Lower lobe of right lung (tissue), 2 donors: ENCODE measurements at regions not wholly inside any gene's neighbourhood (a gene's known extent, or its start where the extent isn't known, plus 50 kb on each side); places are given as distances from the start of the nearest gene placed in this dataset.

Experiments used
- ATAC-seq, 2 donors: fragments of 200-7000 bp; cut with Tn5 transposase; one replicate each; pipeline ENCODE4 v1.9.1; 2020 to 2022; ENCODE audit warnings: mild to moderate bottlenecking in 2 of 2, moderate library complexity in 2 of 2
- DNase-seq: peaks from one replicate; pipeline ENCODE4 v3.0.0-alpha.2; 2020
- H3K27ac ChIP-seq: fragments of 200-600 bp; one replicate; pipeline ENCODE4 v1.8.0; 2022
- H3K27me3 ChIP-seq: fragments of 200-600 bp; one replicate; pipeline ENCODE4 v1.8.0; 2022; ENCODE audit warnings: low read depth
- H3K36me3 ChIP-seq: fragments of 200-600 bp; one replicate; pipeline ENCODE4 v1.8.0; 2022; ENCODE audit warnings: mild to moderate bottlenecking
- H3K4me1 ChIP-seq: fragments of 200-600 bp; one replicate; pipeline ENCODE4 v1.8.0; 2022
- H3K4me3 ChIP-seq: fragments of 200-600 bp; one replicate; pipeline ENCODE4 v1.8.0; 2022; ENCODE audit warnings: mild to moderate bottlenecking
- H3K9me3 ChIP-seq: fragments of 200-600 bp; one replicate; pipeline ENCODE4 v1.8.0; 2022
- intact Hi-C: fragments of 100-400 bp; cut with DNase I; formaldehyde crosslinking; loops from one replicate; pipeline ENCODE4 v1.11.0; 2022
- TF ChIP-seq, protein P1 (sequence below): fragments of 200-600 bp; IDR thresholded peaks from one replicate; pipeline ENCODE4 v1.8.0; 2022; ENCODE audit warnings: antibody characterized with exemption, mild to moderate bottlenecking
- donor health status: DM: no; HTN: yes; CAD: no; lungs with severe emphysema.

DNA sequence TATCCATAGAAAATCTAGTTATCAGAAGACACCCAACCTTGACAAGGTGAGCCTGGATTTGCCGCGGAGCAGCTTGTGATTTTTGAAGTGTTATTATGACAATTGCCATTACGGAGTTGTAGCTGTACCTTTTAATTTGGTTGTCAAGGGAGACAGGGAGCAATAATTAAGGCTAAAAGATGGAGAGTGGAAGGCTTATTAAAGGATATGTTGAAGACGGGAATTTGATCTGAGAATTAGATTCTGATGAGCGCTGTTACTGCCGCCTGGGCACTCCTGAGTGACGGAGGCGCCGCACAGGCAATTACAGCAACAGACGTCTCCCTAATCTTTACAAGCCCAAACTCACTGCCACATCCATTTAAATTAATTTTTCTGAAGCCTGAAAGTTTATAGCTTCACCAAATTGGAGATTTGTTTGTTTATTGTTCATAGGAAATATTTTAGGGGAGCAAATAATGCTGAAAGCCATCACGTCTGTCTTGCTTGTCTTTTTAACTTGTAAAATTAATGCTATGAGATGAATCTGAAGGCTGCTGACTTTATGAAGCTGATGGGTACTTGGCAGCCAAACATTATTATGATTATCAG, 475.0 kb upstream of the ADARB2 start:
- Histone ChIP-seq H3K27me3 (no peaks in the 10 kb centered on the region), H3K4me1 (no peaks in the 10 kb centered on the region), H3K36me3 (no peaks in the 10 kb centered on the region), H3K9me3 (no peaks in the 10 kb centered on the region), H3K4me3 (no peak overlapping the region), H3K27ac (no peak overlapping the region)
- TF ChIP-seq, protein P1, sequence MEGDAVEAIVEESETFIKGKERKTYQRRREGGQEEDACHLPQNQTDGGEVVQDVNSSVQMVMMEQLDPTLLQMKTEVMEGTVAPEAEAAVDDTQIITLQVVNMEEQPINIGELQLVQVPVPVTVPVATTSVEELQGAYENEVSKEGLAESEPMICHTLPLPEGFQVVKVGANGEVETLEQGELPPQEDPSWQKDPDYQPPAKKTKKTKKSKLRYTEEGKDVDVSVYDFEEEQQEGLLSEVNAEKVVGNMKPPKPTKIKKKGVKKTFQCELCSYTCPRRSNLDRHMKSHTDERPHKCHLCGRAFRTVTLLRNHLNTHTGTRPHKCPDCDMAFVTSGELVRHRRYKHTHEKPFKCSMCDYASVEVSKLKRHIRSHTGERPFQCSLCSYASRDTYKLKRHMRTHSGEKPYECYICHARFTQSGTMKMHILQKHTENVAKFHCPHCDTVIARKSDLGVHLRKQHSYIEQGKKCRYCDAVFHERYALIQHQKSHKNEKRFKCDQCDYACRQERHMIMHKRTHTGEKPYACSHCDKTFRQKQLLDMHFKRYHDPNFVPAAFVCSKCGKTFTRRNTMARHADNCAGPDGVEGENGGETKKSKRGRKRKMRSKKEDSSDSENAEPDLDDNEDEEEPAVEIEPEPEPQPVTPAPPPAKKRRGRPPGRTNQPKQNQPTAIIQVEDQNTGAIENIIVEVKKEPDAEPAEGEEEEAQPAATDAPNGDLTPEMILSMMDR: no peak
- ATAC-seq (no peak), DNase-seq (no peak)
- intact Hi-C loops: no loop called here

DNA sequence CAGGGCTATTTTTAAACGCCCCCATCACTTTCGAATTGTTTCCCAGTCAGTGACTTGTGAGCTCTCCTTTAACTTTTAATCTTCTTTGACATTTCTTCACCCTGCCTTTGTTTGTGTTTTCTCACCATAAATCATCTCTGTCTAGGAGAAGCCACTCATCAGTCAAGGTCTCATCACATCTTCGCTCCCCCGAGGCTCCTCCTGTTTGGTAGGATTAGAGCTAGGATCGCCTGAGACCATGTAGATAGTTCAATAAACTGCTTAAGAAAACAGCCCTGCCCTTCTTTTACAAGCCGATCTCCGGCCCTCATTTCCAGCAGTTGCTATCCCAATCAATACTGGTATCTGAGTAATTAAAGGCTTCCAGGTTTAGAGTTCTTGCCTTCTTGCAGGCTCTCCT, 472.8 kb upstream of the ADARB2 start:
- intact Hi-C loops: no loop called here
- ATAC-seq: no peak
- TF ChIP-seq, protein P1: no peak

DNA sequence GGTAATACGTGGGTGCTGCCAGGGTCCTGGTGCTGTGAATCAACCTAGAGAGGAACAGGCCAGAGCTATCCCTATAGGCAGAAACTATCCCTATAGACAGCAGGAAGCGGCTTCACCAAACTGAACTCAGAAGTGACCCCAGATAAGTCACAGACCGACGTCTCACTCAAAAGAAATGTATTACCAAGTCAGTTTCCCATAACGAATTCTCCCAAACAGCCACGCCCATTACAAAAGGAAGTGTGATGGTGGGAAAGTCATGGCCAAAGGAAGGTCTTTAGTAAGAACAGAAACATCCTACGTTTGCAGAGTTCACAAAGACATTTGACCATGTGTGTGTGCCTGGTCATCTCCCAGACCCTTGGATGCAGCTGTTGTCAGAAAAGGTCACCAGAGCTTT, 470.8 kb upstream of the ADARB2 start:
- no peak overlapping the region for H3K4me3 ChIP-seq
- no peak for DNase-seq
- H3K4me1 ChIP-seq: no peaks in the 10 kb centered on the region
- H3K36me3 ChIP-seq: no peaks in the 10 kb centered on the region
- no peaks in the 10 kb centered on the region for H3K27me3 ChIP-seq
- no peak for ATAC-seq
- no peak overlapping the region for H3K27ac ChIP-seq
- intact Hi-C loops: no loop called here
- TF ChIP-seq, protein P1: no peak
- no peaks in the 10 kb centered on the region for H3K9me3 ChIP-seq

More for the DNA sequence above, 472.8 kb upstream of the ADARB2 start:
- Histone ChIP-seq H3K4me1 (no peaks in the 10 kb centered on the region), H3K27me3 (no peaks in the 10 kb centered on the region), H3K9me3 (no peaks in the 10 kb centered on the region), H3K27ac (no peak overlapping the region), H3K36me3 (no peaks in the 10 kb centered on the region), H3K4me3 (no peak overlapping the region)
- no peak for DNase-seq

DNA sequence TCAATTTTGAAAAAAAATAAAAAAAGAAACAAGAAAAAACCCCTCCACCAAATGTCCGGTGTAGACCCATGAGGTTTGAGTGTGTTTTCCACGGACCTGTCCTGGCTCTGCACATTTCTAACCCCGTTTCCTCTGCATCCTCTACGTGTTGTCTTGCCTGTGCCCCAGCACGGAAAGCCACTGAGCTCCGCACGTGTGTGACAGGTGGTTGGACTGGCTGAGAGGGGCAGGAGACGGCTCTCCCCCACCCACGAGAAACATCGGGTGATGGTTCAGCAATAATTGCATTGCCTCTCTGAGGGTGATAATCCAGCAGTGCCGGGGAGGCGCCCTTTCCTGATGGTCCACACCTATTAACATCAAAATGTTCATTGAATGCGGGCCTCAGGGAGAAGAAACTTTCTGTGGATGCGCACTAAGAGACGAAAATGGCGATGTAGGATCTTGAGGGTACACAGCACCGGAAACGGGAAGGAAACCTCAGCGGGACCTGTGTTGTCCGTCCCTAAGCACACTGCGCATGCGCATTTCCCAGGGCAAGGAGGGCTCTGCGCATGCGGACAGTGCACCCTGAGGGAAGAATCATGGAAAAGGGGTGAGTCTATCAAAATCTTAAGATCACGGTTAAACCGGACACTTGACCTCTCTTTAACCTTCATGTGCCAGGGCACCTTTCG, 470.1 kb upstream of the ADARB2 start:
- intact Hi-C loops: no loop called here
- no peak overlapping the region for H3K27ac ChIP-seq
- no peak overlapping the region for H3K4me3 ChIP-seq
- no peaks in the 10 kb centered on the region for H3K36me3 ChIP-seq
- ATAC-seq (no peak), DNase-seq (no peak)
- no peaks in the 10 kb centered on the region for H3K9me3 ChIP-seq
- no peaks in the 10 kb centered on the region for H3K27me3 ChIP-seq
- no peaks in the 10 kb centered on the region for H3K4me1 ChIP-seq
- TF ChIP-seq, protein P1: no peak

DNA sequence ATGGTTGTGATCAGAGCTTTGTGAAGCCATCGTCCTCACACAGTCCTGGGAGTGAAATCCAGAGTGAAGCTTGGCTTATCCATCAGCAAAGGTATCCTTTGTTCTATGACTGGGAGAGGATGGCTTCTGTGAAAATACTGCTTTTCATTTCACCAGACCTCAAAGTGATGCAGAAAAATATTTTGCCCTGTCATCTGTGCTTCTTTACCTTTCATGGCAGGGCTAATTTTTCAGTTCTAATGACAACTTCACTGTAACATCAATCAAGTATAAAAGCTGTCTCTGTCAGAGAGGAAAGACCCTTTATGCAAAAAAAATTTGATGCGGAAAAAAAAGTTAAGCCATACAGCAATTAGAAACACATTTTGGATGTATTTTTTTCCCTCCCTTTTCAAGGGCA, 468.1 kb upstream of the ADARB2 start:
- Histone ChIP-seq H3K4me3 (no peak overlapping the region), H3K4me1 (no peaks in the 10 kb centered on the region), H3K27ac (no peak overlapping the region), H3K27me3 (no peaks in the 10 kb centered on the region), H3K9me3 (no peaks in the 10 kb centered on the region), H3K36me3 (no peaks in the 10 kb centered on the region)
- TF ChIP-seq, protein P1: no peak
- intact Hi-C loops: no loop called here
- DNase-seq (no peak), ATAC-seq (no peak)
